HG03025 (cell line): ENCODE measurements at regions not wholly inside any gene's neighbourhood (a gene's known extent, or its start where the extent isn't known, plus 50 kb on each side); places are given as distances from the start of the nearest gene placed in this dataset.

Experiments used
- ATAC-seq: cut with Tn5 transposase; IDR thresholded peaks from one replicate; pipeline ENCODE4 v1.9.1; 2021; ENCODE audit warnings: mild to moderate bottlenecking, moderate library complexity; ENCODE audit not compliant: unreplicated experiment, low FRiP score

DNA sequence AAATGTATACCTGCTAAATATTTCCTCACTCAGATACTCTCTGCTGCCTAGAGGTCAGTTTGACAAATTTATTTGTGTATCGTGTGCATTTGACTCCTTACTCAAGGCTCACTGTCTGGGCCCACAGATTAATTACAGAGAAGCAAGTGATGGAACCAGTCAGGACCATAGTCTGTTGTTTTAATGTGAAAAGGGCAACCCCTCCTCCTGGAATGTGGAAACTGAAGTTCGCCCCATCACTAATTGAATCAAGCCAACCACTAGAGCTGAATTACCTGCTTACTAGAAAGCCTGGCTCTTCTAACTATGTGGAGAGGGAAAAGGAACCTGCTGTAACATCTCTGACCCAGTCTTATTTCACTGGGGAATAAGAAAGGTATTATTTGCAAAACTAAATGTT, 199.9 kb upstream of the KRR1 start:
- no peak for ATAC-seq

GRCh38 chr12:75710361-75711069, 199.1 kb upstream of the KRR1 start:
- no peak for ATAC-seq

DNA sequence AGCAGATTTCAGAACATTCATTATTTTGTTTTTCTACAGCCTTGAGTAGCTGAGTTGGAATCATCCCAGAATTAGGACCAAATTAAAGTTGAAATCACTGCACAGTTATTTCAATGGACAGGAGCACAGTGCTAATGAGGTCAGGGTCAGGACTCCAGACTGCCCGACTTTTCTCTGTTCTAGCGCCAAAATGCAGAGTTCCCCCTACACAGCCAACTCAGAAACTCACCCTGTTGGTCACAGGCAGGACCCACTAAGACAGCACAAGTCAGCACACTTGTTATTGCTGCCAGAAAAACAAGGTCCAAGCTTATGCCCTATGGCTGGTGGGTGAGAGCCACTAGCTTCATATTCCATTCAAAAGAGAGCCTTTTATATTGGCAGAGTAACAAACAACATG, 198.1 kb upstream of the KRR1 start:
- no peak for ATAC-seq

DNA sequence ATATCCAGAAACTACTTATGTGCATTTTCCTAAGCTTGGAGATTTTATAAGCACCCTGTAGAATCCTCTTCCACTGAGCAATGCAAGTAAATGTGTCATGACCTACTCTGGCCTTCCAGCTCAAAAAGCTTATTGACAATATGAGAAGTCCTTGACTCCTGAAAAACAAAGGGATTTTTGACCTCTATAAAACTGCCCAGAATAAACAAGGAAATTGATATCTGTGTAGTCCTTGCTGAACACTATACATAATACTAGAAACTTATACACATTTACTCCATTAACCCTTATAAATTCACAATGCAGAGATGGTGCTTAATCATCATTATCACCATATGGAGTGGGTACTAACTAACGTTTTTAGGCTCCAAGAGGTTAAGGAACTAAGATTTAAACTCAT, 197.4 kb upstream of the KRR1 start:
- no peak for ATAC-seq

GRCh38 chr12:75707983-75708382, 196.6 kb upstream of the KRR1 start:
- no peak for ATAC-seq

GRCh38 chr12:75706786-75707605, 195.6 kb upstream of the KRR1 start:
- ATAC-seq: no peak

- ATAC-seq: no peak
These were observed 194.6 kb upstream of the KRR1 start for GRCh38 chr12:75705749-75706711.

DNA sequence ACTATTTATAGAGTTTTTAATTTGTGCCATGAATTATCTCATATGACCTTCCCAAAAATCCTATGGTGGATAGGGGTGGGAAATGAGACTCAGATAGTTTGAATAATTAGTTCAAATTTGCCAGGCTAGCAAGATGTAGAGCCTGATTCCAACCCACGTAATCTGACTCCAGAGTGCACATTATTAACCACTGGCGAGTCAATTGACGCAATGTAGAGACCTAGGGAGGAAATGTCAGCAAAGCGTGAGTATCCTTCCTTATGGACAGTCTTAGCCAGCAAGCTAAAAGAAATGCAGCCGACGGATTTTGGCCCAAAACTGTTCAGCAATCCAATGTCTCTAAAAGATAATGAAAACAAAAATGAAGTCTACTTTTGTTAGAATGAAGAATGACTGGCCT, 193.3 kb upstream of the KRR1 start:
- no peak for ATAC-seq

- no peak for ATAC-seq
These were observed 192.8 kb upstream of the KRR1 start for GRCh38 chr12:75704208-75704607.

DNA sequence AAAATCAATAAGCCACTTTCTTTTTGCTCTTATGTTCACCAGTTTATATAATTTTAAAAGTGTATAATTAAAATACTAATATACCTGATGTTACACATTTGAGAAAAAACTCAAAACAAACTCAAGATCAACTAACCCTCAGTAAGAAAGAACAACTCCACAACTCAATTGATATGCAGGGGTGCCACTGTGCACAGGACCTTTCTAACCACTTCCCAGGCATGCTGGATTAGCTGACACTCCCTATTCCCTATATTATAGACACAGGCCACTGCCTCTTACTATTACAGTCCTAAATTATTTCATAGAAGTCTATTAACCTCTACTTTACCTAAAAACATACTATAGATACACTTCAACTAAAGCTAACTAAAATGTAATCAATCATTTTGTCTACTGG, 191.7 kb upstream of the KRR1 start:
- no peak for ATAC-seq

GRCh38 chr12:75702477-75703093, 191.2 kb upstream of the KRR1 start:
- no peak for ATAC-seq

DNA sequence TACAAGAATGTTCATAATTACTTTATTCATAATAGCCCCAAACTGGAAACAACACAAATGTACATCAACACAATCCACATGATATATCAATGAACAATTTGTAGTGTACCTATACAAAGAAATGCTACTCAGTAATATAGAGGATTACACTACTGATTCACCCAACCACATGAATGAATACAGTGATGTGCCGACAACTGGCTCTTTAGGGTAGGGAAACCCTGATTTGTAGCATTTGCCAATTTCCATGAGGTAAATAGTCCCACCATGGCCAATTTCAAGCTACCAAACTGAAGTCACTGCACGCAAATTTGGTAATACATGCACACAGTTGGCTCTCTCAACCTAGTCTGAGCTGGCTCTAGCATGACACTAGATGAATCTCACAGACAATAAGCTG, 190.4 kb upstream of the KRR1 start:
- ATAC-seq: no peak

DNA sequence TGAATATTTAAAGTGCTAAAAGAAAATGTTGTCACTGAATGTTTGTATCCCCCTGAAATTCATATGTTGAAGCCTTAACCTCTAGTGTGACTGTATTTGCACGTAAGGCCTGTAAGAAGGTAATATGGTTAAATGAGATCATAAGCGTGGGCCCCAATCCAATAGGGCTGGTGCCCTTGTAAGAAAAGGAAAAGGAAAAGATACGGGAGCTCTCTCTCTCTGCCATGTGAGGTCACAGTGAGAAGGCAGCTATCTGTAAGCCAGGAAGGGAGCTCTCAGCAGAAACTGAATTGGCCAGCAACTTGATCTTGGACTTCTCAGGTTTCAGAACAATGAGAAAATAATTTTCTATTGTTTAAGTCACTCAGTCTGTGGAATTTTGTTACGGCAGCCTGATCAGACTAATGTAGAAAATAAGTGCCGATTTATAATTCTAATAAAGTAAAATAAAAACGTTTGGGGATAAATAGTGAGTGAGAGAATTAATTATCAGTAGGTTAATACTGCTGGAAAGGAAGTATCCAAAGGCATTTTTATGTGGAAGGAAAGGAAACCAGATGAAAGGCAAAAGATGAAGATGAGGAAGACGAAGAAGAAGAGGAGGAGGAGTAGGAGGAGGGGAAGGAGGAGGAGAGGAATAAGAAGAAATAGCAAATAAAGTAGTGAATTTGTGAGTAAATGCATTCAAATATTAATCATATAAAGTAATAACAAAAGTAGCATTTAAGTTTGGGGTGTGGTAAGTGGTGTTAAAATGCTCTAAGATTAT, 188.5 kb upstream of the KRR1 start:
- no peak for ATAC-seq

DNA sequence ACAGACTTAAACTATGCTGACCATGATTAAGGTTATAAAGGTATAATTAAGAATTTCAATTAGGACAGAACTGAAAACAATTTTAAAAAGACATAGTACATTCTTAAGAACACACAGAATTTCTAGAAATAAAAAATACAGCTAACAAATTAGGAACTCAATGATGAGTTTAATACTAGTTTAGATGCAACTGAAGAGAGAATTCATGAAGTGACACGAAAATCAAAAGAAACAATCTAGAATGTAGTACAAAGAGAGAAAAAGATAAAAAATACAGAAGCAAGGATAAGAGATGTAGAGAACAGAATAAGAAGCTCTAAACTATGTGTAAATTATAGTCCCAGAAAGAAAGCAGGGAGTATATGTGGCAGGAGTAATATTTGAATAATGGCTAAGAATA, 187.8 kb upstream of the KRR1 start:
- no peak for ATAC-seq

DNA sequence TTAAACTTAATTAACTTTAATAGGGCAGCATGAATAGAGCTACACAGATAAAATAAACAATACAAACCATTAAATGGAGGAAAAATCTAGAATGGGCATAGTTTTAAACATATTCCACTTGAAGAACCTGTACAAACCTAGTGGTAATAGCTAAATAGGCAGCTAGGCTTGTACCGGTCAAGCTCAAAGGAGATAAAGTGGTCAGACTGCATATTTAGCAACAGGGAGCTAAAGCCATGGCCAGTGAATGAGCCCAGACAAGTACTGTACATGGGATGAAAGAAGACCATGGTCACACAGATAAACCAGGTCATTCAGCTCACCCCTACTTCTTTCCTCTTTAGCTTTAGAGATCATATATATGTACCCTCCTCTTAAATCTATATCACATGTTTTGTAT, 186.6 kb upstream of the KRR1 start:
- no peak for ATAC-seq

DNA sequence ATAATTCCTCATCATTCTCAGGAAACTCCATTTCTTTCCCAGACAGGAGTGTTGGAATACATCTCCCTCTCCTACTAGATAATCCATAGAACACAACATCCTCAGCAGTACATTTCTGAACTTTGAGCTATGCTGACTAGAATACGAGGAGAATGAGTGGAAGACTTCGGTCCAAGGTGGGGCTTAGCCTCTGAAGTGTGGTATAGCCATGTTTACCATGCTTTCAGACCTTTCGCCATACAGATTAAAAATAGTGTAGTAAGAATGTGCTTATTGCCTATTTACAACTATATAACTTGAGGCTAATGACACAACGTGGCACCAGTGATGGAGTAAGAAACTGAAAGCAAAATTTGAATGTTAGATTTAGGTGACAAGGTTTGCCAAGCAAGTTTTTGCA, 184.5 kb upstream of the KRR1 start:
- ATAC-seq: no peak

DNA sequence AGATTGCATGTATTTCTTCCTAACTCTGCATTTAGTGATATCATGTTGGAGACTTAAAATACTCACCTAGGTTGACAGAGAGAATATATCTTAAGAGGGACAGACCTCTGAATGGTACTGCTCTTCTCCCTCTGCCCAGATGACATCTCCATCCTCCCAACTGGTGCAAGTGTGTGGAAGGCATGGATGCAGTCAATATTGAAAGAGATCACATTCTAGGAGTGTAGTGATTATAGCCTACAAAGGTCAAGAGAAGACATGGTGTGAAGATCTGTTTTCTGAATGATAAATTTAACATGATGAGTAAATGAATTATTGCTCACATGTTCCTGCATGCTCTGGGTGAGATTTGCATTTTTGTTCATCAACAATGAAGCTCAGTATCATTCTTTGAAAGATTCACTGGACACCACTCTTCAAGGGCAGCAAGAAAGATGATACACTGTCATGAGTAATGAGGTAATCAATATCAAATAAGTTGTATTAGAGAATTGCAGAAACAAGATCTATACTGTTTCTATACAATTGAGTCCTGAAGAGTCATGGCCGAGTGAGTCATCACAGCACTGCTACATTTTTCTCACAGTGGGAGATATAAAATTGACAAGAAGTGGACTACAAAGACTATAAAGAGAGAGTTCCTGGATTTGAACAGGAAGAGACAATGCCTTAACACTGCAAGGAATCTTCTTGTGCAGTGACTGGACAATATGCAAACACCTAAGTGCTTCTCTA, 183.3 kb upstream of the KRR1 start:
- ATAC-seq: no peak

GRCh38 chr12:75692876-75693275, 181.5 kb upstream of the KRR1 start:
- ATAC-seq: no peak

GRCh38 chr12:75690296-75690955, 179.0 kb upstream of the KRR1 start:
- no peak for ATAC-seq
